Common myeloid progenitor, CD34-positive (primary cell): ENCODE measurements at regions not wholly inside any gene's neighbourhood (a gene's known extent, or its start where the extent isn't known, plus 50 kb on each side); places are given as distances from the start of the nearest gene placed in this dataset.

Experiments used
- CTCF ChIA-PET: fragments of 350-600 bp; sonication (Branson Sonifier 250); formaldehyde crosslinking; loops from one replicate; lab custom pipeline; 2021; ENCODE audit warnings: antibody characterized with exemption; lab: Charles Lee
- POLR2A ChIA-PET: fragments of 350-600 bp; sonication (Branson Sonifier 250); formaldehyde crosslinking; loops from one replicate; lab custom pipeline; 2021; ENCODE audit warnings: antibody characterized with exemption; lab: Charles Lee
- DNase-seq, 3 donors: peaks; one replicate each; pipeline versions ENCODE4 v3.0.0 to v3.0.0-alpha.2; 2013
- H3K27ac ChIP-seq, 2 experiments: 1 replicate in 1 of 2; 2 replicates in 1 of 2; pipeline ENCODE4 v1.7.0; 2013; ENCODE audit warnings: inconsistent platforms in 2 of 2, low read length in 2 of 2, mild to moderate bottlenecking in 2 of 2, low read depth in 1 of 2, moderate library complexity in 1 of 2; ENCODE audit not compliant: severe bottlenecking in 2 of 2, insufficient read depth in 1 of 2, poor library complexity in 1 of 2
- H3K27me3 ChIP-seq, 5 experiments: replicated peaks in 2 of 5; 1 replicate in 3 of 5; 2 replicates in 2 of 5; pipeline versions ENCODE4 v1.6.1 to v1.7.0; 2013; ENCODE audit warnings: low read length in 4 of 5, mild to moderate bottlenecking in 2 of 5, moderate library complexity in 2 of 5, inconsistent platforms in 1 of 5; ENCODE audit not compliant: insufficient read depth in 5 of 5, control insufficient read depth in 4 of 5
- H3K36me3 ChIP-seq, 4 experiments: 1 replicate in 2 of 4; 2 replicates in 2 of 4; pipeline versions ENCODE4 v1.6.1 to v1.7.0; 2013; ENCODE audit warnings: low read length in 3 of 4, control low read depth in 1 of 4, mild to moderate bottlenecking in 1 of 4; ENCODE audit not compliant: control insufficient read depth in 4 of 4, insufficient read depth in 4 of 4
- H3K4me1 ChIP-seq, 4 experiments: 1 replicate in 3 of 4; 2 replicates in 1 of 4; pipeline versions ENCODE4 v1.6.1 to v1.7.1; 2013; ENCODE audit warnings: low read length in 3 of 4, mild to moderate bottlenecking in 3 of 4, control low read depth in 1 of 4, inconsistent platforms in 1 of 4, moderate library complexity in 1 of 4; ENCODE audit not compliant: control insufficient read depth in 4 of 4, insufficient read depth in 4 of 4; ENCODE audit errors: control extremely low read depth in 1 of 4
- H3K4me3 ChIP-seq, 7 experiments: 1 replicate in 4 of 7; 2 replicates in 3 of 7; pipeline versions ENCODE4 v1.5.1 to v1.7.0; 2013; ENCODE audit warnings: mild to moderate bottlenecking in 7 of 7, low read length in 6 of 7, moderate library complexity in 6 of 7, inconsistent platforms in 2 of 7, low read depth in 2 of 7, control low read depth in 1 of 7; ENCODE audit not compliant: insufficient read depth in 4 of 7, control insufficient read depth in 1 of 7; ENCODE audit errors: extremely low read depth in 1 of 7
- H3K9me3 ChIP-seq, 5 experiments: 1 replicate in 4 of 5; 2 replicates in 1 of 5; pipeline versions ENCODE4 v1.6.1 to v1.7.1; 2013; ENCODE audit warnings: low read length in 4 of 5, mild to moderate bottlenecking in 2 of 5, inconsistent platforms in 1 of 5, low read depth in 1 of 5, moderate library complexity in 1 of 5; ENCODE audit not compliant: control insufficient read depth in 4 of 5, insufficient read depth in 2 of 5; ENCODE audit errors: control extremely low read depth in 1 of 5
- WGBS: methylation state at CpG from one replicate; pipeline ENCODE4 v1.1.5; 2013; ENCODE audit not compliant: insufficient coverage; 5-methylcytosine and 5-hydroxymethylcytosine counted together

DNA sequence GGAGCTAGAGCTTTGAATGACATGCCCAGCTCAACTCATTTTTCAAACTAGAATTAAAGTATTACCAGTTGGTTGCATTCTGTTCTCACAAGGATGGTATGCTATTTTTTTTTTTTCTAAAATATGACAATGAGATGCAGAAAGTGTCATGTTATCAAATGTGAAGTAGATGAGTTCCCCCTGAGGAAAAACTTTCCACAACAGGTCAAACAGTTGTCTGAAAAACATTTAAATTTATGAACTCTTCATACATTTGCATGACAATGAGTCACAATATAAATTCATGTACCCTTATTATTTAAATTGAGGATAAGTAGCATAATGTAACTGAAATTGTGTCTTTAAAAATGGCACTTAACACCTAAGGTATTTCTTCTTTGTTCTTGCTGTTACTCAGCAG lies 1720.5 kb upstream of the NUDT12 start:
- ChIA-PET CTCF (no interaction called here), POLR2A (no interaction called here)
- Histone ChIP-seq H3K4me3 (no peak overlapping the region), H3K36me3 (no peaks in the 10 kb centered on the region), H3K9me3 (no peaks in the 10 kb centered on the region), H3K27ac (no peak overlapping the region), H3K4me1 (no peaks in the 10 kb centered on the region), H3K27me3 (no peaks in the 10 kb centered on the region)
- no peak for DNase-seq

DNA sequence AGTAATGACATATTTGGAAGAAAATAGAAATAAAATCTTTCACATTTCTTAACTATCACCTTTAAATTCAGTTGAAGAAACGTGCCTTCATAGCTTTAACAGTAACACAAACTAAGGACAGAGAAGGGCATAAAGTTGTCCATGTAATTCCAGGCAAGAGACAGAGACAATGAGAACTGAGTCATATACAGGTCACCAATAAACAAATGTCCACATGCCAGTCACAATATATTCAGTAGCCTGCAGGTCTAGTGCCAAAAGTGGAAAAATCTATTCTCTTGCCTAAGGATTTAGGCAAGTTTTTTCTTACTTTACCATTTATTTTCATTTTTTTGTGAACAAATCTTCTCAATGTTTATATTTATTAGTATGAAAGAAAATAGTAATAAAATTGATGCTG lies 1711.5 kb upstream of the NUDT12 start:
- Histone ChIP-seq H3K9me3 (no peaks in the 10 kb centered on the region), H3K27ac (no peak overlapping the region), H3K4me1 (no peaks in the 10 kb centered on the region), H3K4me3 (no peak overlapping the region), H3K27me3 (no peaks in the 10 kb centered on the region), H3K36me3 (no peaks in the 10 kb centered on the region)
- POLR2A ChIA-PET = no interaction called here
- CTCF ChIA-PET = no interaction called here
- WGBS = no CpG with 5 or more reads among the region's 1 CpG
- no peak for DNase-seq

DNA sequence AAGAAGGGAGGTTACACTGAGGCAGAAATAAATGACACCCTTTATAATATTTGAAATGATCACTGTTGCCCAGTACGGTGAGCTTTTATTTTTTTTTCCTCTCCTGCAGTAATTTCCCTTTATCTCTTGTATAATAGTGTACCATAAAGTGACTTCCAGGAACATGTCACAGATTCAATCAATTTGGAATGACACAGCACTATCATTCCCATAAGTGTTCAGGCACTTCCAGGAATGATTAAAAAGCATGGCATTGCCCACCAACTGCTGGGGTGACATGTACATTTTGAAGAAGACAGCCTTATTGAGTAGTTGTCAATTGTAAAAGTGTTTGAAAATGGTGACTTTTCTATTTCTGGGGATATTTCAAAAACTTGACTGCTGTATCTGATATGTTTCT lies 1700.9 kb upstream of the NUDT12 start:
- no peak overlapping the region for H3K27ac ChIP-seq
- no CpG with 5 or more reads among the region's 1 CpG for WGBS
- no peaks in the 10 kb centered on the region for H3K4me1 ChIP-seq
- POLR2A ChIA-PET = no interaction called here
- no peaks in the 10 kb centered on the region for H3K9me3 ChIP-seq
- no peak for DNase-seq
- H3K27me3 ChIP-seq = no peaks in the 10 kb centered on the region
- CTCF ChIA-PET = no interaction called here
- no peaks in the 10 kb centered on the region for H3K36me3 ChIP-seq
- no peak overlapping the region for H3K4me3 ChIP-seq

DNA sequence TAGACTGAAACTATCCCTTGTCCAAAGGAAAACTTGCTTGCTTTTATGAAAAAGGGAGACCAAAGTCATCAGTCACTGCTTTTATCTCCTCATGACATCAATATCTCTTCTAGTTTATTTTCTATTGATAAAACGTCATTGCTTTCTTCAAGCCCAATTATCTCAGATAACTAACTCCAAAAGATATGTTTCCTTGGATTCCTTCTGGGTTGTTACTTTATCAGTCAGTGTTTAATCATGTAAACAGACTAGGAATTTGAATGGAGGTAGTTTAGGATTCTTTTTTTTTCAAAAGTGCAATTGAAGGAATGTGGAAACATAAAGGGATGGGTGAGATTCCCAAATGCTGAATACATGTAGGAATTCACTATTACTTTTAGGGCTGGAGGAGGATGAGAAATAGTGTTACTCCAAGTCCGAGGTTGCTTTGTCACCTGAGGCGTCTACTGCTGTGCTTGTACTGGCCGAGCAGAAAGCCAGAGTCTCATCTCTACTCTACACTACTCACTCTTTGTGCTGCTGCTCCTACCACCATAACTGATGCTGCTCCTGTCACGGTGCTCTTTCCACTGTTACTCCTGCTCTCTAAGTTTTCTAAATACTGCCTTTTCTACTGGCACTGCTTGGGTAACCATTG lies 1697.1 kb upstream of the NUDT12 start:
- DNase-seq = no peak
- no peaks in the 10 kb centered on the region for H3K4me1 ChIP-seq
- no peaks in the 10 kb centered on the region for H3K9me3 ChIP-seq
- no peaks in the 10 kb centered on the region for H3K36me3 ChIP-seq
- H3K27me3 ChIP-seq = no peaks in the 10 kb centered on the region
- POLR2A ChIA-PET = no interaction called here
- no peak overlapping the region for H3K4me3 ChIP-seq
- CTCF ChIA-PET = no interaction called here
- H3K27ac ChIP-seq = no peak overlapping the region
- 91% methylated on average over 4 of the region's 5 CpGs for WGBS

DNA sequence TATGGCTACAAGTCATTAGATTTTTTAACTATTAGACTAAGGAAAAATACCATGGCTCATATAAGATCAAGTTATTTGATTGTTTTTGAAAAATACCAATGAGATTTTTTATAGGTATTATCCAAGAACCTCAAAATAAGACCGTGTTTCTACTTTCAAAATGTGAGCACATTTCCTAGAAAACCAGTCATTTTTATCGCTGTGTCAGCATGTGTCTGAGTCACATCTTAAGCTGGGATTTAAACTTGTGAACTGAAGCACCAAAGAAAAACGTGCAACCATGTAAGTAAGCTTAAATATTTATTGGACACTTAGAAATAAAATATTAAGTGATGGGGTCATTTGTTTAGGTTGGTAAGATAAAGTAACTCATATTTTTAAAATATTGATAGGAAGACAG lies 1676.0 kb upstream of the NUDT12 start:
- CTCF ChIA-PET = no interaction called here
- Histone ChIP-seq H3K27ac (no peak overlapping the region), H3K4me3 (no peak overlapping the region), H3K36me3 (no peaks in the 10 kb centered on the region), H3K4me1 (no peaks in the 10 kb centered on the region), H3K9me3 (no peaks in the 10 kb centered on the region), H3K27me3 (no peaks in the 10 kb centered on the region)
- POLR2A ChIA-PET = no interaction called here
- no peak for DNase-seq
- 80% methylated on average over 1 of the region's 3 CpGs for WGBS

DNA sequence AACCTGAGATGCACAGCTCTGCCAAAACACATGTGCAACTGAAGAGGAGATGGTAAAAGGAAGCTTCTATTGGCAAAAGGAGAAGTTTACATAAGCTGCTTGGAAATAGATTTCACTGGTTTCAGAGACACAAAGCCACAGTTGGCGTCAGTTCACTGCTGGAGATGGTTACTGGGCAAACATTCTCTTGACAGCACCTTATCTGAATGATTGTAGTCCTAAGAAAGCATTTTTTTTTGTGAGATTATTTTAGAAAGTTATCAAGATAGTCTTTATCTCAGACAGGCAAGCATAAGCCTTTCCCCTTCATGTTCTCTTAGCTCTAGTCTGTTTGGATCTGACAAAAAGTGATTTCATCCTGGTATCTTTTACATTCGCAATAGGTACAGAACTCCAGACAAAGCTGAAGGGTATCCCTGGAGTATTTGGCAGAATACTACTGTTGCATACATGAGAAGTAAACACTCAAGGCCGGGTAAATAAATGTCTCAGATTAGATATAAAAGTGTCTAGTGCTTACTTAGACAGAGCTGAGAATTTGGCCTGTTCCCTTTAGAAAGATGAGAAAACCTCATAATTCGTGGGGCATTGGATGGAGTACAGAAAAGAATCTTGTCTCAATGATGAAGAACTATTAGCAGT lies 1668.0 kb upstream of the NUDT12 start:
- WGBS = 87% methylated on average over 3 of the region's 4 CpGs
- CTCF ChIA-PET = interaction anchor here (0.6 kb wide), 1 partner anchor 686 kb away, joined by 3 read pairs; no protein-coding TSS in a partner anchor
- H3K4me3 ChIP-seq = no peak overlapping the region
- no peaks in the 10 kb centered on the region for H3K36me3 ChIP-seq
- no peaks in the 10 kb centered on the region for H3K9me3 ChIP-seq
- no peaks in the 10 kb centered on the region for H3K27me3 ChIP-seq
- no peak for DNase-seq
- no peaks in the 10 kb centered on the region for H3K4me1 ChIP-seq
- H3K27ac ChIP-seq = no peak overlapping the region
- POLR2A ChIA-PET = no interaction called here

DNA sequence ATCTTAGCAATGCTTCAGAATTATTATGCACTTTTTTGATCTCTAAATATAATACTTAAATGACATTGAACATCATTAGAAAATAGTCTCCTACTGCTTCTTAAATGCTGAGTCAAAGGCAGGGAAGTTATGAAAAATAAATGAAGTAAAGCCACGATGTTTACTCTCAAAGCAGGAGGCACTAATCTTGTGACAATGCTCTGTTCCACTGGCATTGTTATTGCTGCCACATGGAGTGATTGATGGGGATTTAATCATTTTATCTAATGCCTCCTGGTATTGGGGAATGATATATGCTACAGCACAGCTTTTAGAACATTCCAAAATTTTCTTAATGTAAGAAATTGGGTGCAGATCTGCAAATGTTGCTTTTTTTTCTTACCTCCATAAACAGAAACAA lies 1655.4 kb upstream of the NUDT12 start:
- no peaks in the 10 kb centered on the region for H3K9me3 ChIP-seq
- ChIA-PET POLR2A (no interaction called here), CTCF (no interaction called here)
- no peaks in the 10 kb centered on the region for H3K36me3 ChIP-seq
- no peak overlapping the region for H3K27ac ChIP-seq
- DNase-seq = no peak
- 11% methylated on average over 1 of the region's 1 CpG for WGBS
- H3K27me3 ChIP-seq = no peaks in the 10 kb centered on the region
- H3K4me1 ChIP-seq = peaks cover 0 to 7% (median 0%) of the 10 kb centered on the region in 4 experiments
- H3K4me3 ChIP-seq = no peak overlapping the region
